ENCODE measurements at regions not wholly inside any gene's neighbourhood (a gene's known extent, or its start where the extent isn't known, plus 50 kb on each side); places are given as distances from the start of the nearest gene placed in this dataset.

GRCh38 chr22:48919187-48919590 is 908.5 kb downstream of the BRD1 start:
- no peak for TF ChIP-seq POLR2AphosphoS5 (IDR thresholded peaks at IDR 0.05; ENCODE audit: low read depth)
- no peak for TF ChIP-seq CTCF (conservative IDR thresholded peaks at IDR 0.05; ENCODE audit: low read depth in 2 of 2)
- no peak for TF ChIP-seq REST (IDR thresholded peaks at IDR 0.05; ENCODE audit: unreplicated experiment)
- no peak for TF ChIP-seq EZH2phosphoT487 (IDR thresholded peaks at IDR 0.05; ENCODE audit: unreplicated experiment)
- TF ChIP-seq ZNF114 (CRISPR knock-in tag; IDR thresholded peaks at IDR 0.05), result no peak
- TF ChIP-seq EZH2 (IDR thresholded peaks at IDR 0.05; ENCODE audit: low read depth, unreplicated experiment), result no peak

All from GM23338 (cell line).